ENCODE measurements at regions not wholly inside any gene's neighbourhood (a gene's known extent, or its start where the extent isn't known, plus 50 kb on each side); places are given as distances from the start of the nearest gene placed in this dataset.

DNA sequence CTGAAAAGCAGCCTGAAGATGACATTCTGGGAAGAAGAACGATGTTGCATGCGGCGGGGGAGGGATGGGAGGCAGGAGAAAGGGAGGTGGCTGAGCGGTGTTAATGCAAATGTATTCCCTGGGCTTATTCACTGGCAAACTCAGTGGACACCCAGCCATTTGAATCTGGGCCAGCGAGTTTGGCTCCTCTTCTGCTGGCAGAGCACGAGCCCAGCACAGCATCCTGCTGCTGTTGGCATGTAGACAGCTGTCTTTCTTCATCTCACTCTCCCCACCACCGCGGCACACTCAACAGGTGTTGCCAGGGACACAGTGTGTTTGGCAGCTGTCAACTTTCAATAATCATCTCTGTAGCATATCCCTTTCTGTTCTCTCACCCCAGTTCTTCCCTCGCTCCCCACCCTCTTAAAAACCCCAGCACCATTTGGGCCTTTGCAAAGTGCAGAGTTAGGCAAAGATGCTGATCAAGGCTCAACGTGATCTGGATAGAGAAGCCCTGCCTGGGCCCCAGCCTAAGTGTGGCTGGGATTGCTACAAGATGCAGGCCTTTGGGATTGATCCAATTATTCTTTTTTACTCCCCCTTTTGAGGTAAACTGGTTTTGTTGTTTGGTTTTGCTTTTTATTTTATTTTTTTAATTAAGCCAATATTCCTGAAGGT is 131.9 kb downstream of the EXOC5 start:
- no peak for TF ChIP-seq POLR2AphosphoS5 (IDR thresholded peaks at IDR 0.05)
- TF ChIP-seq, protein P1, sequence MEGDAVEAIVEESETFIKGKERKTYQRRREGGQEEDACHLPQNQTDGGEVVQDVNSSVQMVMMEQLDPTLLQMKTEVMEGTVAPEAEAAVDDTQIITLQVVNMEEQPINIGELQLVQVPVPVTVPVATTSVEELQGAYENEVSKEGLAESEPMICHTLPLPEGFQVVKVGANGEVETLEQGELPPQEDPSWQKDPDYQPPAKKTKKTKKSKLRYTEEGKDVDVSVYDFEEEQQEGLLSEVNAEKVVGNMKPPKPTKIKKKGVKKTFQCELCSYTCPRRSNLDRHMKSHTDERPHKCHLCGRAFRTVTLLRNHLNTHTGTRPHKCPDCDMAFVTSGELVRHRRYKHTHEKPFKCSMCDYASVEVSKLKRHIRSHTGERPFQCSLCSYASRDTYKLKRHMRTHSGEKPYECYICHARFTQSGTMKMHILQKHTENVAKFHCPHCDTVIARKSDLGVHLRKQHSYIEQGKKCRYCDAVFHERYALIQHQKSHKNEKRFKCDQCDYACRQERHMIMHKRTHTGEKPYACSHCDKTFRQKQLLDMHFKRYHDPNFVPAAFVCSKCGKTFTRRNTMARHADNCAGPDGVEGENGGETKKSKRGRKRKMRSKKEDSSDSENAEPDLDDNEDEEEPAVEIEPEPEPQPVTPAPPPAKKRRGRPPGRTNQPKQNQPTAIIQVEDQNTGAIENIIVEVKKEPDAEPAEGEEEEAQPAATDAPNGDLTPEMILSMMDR (IDR thresholded peaks at IDR 0.05) = no peak
- TF ChIP-seq POLR2A (IDR thresholded peaks at IDR 0.05) = no peak
